Ishikawa (cell line): ENCODE measurements at regions not wholly inside any gene's neighbourhood (a gene's known extent, or its start where the extent isn't known, plus 50 kb on each side); places are given as distances from the start of the nearest gene placed in this dataset.

Source experiments
- CEBPB ChIP-seq: IDR thresholded peaks from 2 replicates; pipeline ENCODE4 v1.6.1; 2012
- CREB1 ChIP-seq: IDR thresholded peaks from 2 replicates; pipeline ENCODE4 v1.6.1; 2012; ENCODE audit warnings: low read depth
- EGR1 ChIP-seq: IDR thresholded peaks from 2 replicates; pipeline ENCODE4 v1.6.1; 2012
- EP300 ChIP-seq: IDR thresholded peaks from 2 replicates; pipeline ENCODE4 v1.6.1; 2012; ENCODE audit warnings: borderline replicate concordance
- FOXM1 ChIP-seq: IDR thresholded peaks from 2 replicates; pipeline ENCODE4 v1.6.1; 2012; ENCODE audit warnings: low read depth, borderline replicate concordance
- NFIC ChIP-seq: IDR thresholded peaks from 2 replicates; pipeline ENCODE4 v1.6.1; 2012
- RAD21 ChIP-seq: IDR thresholded peaks from 2 replicates; pipeline ENCODE4 v1.6.1; 2012; ENCODE audit warnings: low read depth
- TAF1 ChIP-seq: IDR thresholded peaks from 2 replicates; pipeline ENCODE4 v1.6.1; 2012; ENCODE audit warnings: low read depth, mild to moderate bottlenecking
- TCF12 ChIP-seq: IDR thresholded peaks from 2 replicates; pipeline ENCODE4 v1.6.1; 2012; ENCODE audit warnings: low read depth
- TEAD4 ChIP-seq: IDR thresholded peaks from 2 replicates; pipeline ENCODE4 v1.6.1; 2012
- YY1 ChIP-seq: IDR thresholded peaks from 2 replicates; pipeline ENCODE4 v1.6.1; 2012; ENCODE audit warnings: low read depth
- ZBTB7A ChIP-seq: IDR thresholded peaks from 2 replicates; pipeline ENCODE4 v1.6.1; 2012; ENCODE audit warnings: low read depth
- TF ChIP-seq, protein P1 (sequence below): IDR thresholded peaks from 2 replicates; pipeline ENCODE4 v1.6.1; 2012
- TF ChIP-seq, protein P2 (sequence below): IDR thresholded peaks from 2 replicates; pipeline ENCODE4 v1.6.1; 2012
- TF ChIP-seq, protein P3 (sequence below): IDR thresholded peaks from 2 replicates; pipeline ENCODE4 v1.6.1; 2012; ENCODE audit warnings: low read depth, mild to moderate bottlenecking

DNA sequence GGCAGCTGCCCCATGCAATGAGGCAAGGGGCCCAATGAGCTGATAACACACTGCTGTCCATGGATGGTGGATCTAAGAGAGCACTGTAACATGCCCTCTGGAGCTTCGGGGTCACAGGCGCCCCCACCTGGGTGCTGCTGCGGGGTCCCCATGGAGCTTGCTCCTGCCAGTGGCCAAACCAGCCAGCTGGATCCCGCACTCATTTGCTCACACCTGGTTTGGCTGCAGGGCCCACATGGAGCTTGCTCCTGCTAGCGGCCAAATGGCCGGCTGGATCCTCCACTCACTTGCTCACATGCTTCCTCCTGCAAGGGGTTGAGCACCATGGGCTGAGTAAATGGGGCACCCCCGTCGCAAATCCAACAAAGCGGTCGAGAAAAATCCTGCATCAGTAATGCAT lies 68.3 kb upstream of the ARL15 start:
- TF ChIP-seq TCF12, result no peak
- no peak for TF ChIP-seq RAD21
- no peak for TF ChIP-seq CEBPB
- no peak for TF ChIP-seq ZBTB7A
- TF ChIP-seq CREB1, result no peak
- no peak for TF ChIP-seq TAF1
- TF ChIP-seq TEAD4, result no peak
- no peak for TF ChIP-seq FOXM1
- TF ChIP-seq, protein P1, sequence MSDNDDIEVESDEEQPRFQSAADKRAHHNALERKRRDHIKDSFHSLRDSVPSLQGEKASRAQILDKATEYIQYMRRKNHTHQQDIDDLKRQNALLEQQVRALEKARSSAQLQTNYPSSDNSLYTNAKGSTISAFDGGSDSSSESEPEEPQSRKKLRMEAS, result no peak
- TF ChIP-seq, protein P2, sequence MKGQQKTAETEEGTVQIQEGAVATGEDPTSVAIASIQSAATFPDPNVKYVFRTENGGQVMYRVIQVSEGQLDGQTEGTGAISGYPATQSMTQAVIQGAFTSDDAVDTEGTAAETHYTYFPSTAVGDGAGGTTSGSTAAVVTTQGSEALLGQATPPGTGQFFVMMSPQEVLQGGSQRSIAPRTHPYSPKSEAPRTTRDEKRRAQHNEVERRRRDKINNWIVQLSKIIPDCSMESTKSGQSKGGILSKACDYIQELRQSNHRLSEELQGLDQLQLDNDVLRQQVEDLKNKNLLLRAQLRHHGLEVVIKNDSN, result no peak
- no peak for TF ChIP-seq EGR1
- TF ChIP-seq NFIC, result no peak
- TF ChIP-seq, protein P3, sequence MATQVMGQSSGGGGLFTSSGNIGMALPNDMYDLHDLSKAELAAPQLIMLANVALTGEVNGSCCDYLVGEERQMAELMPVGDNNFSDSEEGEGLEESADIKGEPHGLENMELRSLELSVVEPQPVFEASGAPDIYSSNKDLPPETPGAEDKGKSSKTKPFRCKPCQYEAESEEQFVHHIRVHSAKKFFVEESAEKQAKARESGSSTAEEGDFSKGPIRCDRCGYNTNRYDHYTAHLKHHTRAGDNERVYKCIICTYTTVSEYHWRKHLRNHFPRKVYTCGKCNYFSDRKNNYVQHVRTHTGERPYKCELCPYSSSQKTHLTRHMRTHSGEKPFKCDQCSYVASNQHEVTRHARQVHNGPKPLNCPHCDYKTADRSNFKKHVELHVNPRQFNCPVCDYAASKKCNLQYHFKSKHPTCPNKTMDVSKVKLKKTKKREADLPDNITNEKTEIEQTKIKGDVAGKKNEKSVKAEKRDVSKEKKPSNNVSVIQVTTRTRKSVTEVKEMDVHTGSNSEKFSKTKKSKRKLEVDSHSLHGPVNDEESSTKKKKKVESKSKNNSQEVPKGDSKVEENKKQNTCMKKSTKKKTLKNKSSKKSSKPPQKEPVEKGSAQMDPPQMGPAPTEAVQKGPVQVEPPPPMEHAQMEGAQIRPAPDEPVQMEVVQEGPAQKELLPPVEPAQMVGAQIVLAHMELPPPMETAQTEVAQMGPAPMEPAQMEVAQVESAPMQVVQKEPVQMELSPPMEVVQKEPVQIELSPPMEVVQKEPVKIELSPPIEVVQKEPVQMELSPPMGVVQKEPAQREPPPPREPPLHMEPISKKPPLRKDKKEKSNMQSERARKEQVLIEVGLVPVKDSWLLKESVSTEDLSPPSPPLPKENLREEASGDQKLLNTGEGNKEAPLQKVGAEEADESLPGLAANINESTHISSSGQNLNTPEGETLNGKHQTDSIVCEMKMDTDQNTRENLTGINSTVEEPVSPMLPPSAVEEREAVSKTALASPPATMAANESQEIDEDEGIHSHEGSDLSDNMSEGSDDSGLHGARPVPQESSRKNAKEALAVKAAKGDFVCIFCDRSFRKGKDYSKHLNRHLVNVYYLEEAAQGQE, result no peak
- no peak for TF ChIP-seq YY1
- no peak for TF ChIP-seq EP300

DNA sequence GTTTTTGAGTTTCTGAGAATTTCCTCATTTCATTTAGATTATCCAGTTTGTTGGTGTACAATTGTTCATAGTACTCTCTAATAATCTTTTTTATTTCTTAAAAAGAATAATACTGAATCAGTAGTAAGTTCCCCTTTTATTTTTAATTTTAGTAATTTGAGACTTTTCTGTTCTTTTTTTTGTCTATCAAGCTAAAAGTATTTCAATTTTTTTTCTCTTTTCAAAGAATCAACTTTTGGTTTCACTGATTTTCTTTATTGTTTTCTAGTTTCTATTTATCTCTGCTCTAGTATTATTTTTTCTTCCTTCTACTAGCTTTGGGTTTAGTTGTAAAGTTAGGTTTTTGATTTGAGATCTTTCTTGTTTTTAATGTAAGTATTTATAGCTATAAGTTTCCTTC lies 60.6 kb upstream of the ARL15 start:
- TF ChIP-seq TCF12 (no peak), EP300 (no peak), YY1 (no peak)
- TF ChIP-seq, protein P3, result no peak

DNA sequence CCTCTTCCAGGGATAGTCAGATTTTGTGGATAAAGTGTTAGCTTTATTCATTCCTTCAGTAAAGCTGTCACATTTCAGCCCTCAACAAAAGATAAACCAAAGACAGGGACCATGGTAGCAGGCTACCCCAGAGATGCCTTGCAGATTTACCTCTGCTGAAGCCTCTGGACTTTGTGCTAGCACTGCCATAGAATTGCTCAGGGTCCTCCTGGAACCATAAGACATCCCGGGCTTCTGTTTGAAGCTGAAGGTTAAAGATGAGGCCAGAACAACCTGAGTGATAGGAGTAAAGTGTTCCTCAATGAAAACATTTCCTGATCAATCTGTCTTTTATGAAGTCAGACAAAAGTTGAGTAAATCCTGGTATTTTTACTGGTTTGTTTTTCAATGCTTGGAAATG lies 57.5 kb upstream of the ARL15 start:
- TF ChIP-seq YY1 (no peak), EGR1 (no peak), EP300 (no peak), CREB1 (no peak), CEBPB (no peak), TAF1 (no peak), FOXM1 (no peak), NFIC (no peak), RAD21 (no peak), TEAD4 (no peak), ZBTB7A (no peak), TCF12 (no peak)
- TF ChIP-seq, protein P1, result no peak
- TF ChIP-seq, protein P3, result no peak
- TF ChIP-seq, protein P2, result no peak

DNA sequence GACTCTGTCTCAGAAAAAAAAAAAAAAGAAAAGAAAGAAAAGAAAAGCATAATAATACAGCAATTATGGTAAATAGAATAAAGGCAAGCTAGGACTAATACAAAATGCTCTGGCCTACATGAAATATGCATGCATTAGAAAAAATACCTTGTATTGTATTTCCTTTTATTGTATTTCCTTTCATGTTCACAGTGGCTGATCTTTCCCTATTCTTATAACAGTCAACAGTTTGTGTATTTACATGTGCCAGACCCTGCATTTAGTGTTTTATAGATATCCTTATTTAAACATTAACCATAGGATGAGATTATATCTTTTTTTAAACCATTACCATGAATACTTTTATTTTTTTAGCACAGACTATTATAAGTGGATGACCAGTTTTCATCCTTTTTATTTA lies 56.3 kb upstream of the ARL15 start:
- TF ChIP-seq FOXM1 (no peak), TEAD4 (no peak), TCF12 (no peak), TAF1 (no peak), RAD21 (no peak), ZBTB7A (no peak), EGR1 (no peak), CREB1 (no peak), EP300 (no peak), YY1 (no peak), NFIC (no peak), CEBPB (no peak)
- TF ChIP-seq, protein P1, result no peak
- TF ChIP-seq, protein P3, result no peak
- TF ChIP-seq, protein P2, result no peak
